22Rv1 (cell line): ENCODE measurements at regions not wholly inside any gene's neighbourhood (a gene's known extent, or its start where the extent isn't known, plus 50 kb on each side); places are given as distances from the start of the nearest gene placed in this dataset.

Experiments
- H3K27ac ChIP-seq: fragments of 450-650 bp; 2 replicates; pipeline ENCODE4 v1.5.1; 2017
- ZFX ChIP-seq: fragments of 450-650 bp; IDR thresholded peaks from 2 replicates; pipeline ENCODE4 v1.6.1; 2017; ENCODE audit warnings: antibody characterized with exemption, borderline replicate concordance
- TF ChIP-seq, protein P1 (sequence below): fragments of 450-650 bp; IDR thresholded peaks from 2 replicates; pipeline ENCODE4 v1.5.1; 2017; ENCODE audit warnings: mild to moderate bottlenecking

DNA sequence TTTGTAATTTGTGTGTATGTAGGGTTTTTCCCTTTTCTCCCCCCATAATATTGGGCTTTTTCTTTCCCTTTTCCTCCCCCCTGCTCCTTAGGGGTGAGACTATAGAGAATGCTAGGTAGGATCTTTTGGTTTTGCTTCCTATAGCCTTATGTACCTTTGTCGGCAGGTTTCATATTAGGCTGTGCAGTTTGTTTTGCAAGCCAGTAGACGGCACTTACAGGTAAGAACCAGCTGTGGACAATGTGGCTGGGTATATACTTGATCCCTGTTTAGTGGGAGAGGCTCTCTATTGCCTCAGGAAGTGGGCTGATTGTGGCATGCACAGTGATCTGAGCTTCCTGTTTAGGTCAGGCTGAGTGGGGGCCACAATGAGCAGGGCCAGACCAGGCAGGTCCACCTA lies 359.2 kb upstream of the OBI1 start:
- no peak for TF ChIP-seq ZFX
- TF ChIP-seq, protein P1, sequence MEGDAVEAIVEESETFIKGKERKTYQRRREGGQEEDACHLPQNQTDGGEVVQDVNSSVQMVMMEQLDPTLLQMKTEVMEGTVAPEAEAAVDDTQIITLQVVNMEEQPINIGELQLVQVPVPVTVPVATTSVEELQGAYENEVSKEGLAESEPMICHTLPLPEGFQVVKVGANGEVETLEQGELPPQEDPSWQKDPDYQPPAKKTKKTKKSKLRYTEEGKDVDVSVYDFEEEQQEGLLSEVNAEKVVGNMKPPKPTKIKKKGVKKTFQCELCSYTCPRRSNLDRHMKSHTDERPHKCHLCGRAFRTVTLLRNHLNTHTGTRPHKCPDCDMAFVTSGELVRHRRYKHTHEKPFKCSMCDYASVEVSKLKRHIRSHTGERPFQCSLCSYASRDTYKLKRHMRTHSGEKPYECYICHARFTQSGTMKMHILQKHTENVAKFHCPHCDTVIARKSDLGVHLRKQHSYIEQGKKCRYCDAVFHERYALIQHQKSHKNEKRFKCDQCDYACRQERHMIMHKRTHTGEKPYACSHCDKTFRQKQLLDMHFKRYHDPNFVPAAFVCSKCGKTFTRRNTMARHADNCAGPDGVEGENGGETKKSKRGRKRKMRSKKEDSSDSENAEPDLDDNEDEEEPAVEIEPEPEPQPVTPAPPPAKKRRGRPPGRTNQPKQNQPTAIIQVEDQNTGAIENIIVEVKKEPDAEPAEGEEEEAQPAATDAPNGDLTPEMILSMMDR: peak; percentile 13; the same call in 1 of the 2 replicates

DNA sequence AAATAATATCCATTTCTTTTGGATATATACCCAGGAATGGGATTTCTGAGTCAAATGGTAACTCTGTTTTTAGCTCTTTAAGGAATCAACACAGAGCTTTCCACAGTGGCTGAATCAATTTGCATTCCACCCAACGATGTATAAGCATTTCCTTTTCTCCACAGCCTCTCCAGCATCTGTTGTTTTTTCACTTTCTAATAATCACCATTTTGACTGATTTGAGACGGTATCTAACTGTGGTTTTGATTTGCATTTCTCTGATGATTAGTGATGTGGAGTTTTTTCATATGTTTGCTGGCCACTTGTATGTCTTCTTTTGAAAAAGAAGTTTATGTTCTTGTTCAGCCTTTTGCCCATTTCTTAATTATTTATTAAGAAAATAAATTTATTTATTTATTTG lies 352.2 kb upstream of the OBI1 start:
- no peak for TF ChIP-seq ZFX
- TF ChIP-seq, protein P1: no peak

More for the DNA sequence above, 359.2 kb upstream of the OBI1 start:
- no peak overlapping the region for H3K27ac ChIP-seq

DNA sequence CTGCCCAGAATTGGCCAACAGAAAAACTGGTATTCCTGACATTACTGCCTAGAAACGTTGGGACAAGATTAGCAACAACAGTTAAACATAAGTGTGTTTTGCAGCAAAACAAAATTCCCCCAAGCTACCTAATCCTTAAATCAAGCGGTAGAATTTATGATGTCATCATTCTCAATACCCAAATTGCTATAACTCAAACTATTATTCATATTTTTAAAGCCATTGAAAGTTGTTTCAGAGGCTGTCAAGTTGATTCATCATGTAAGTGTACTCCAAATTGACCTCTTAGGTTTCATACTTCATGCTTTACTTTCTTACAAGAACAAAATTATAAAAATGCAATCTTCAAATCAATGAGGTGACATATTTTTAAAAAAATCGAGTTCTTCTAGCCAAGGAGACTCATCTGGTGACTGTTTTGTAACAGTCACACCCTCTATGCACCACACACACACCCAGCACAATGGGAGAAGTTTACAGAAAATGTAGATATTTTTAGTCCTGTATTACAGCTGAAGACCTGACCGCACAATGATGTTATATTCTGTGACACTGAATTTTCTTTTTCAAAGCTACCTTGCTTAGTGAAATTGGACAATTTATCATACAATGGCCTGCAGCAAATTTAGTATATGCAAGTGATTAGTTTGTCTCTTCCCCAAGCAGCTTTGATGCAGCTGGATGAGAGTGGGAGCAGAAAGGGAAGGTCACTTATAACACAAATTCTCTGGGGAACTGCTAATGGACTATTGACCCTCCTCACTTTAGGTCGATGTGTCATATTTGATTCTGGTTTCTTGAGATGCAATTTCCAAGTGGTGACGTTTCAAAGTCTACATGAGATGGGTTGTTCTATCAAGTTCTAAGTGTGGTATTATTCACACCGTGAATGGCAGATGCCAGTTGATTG lies 345.3 kb upstream of the OBI1 start:
- TF ChIP-seq ZFX: no peak

More for the DNA sequence above, 352.2 kb upstream of the OBI1 start:
- no peak overlapping the region for H3K27ac ChIP-seq

DNA sequence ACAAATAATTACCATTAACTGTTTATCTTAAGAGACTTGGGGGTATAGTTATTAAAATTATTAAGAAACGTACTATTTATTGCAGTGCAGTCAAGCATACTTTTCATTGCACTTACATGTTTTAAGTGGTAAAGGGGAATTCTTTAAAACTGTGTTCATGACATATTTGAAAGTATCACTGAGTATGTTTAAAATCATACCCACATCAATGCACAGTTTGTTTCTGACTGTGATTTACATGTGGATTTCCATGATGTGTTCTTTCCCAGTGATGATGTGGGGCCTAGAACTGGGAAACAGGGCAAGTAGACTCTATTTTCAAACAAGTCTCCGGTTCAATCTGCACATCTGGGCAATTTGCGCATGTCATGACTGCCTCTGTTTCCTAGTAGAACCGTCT lies 340.5 kb upstream of the OBI1 start:
- H3K27ac ChIP-seq: no peak overlapping the region
- TF ChIP-seq, protein P1: no peak
- no peak for TF ChIP-seq ZFX

More for the DNA sequence above, 345.3 kb upstream of the OBI1 start:
- no peak overlapping the region for H3K27ac ChIP-seq

DNA sequence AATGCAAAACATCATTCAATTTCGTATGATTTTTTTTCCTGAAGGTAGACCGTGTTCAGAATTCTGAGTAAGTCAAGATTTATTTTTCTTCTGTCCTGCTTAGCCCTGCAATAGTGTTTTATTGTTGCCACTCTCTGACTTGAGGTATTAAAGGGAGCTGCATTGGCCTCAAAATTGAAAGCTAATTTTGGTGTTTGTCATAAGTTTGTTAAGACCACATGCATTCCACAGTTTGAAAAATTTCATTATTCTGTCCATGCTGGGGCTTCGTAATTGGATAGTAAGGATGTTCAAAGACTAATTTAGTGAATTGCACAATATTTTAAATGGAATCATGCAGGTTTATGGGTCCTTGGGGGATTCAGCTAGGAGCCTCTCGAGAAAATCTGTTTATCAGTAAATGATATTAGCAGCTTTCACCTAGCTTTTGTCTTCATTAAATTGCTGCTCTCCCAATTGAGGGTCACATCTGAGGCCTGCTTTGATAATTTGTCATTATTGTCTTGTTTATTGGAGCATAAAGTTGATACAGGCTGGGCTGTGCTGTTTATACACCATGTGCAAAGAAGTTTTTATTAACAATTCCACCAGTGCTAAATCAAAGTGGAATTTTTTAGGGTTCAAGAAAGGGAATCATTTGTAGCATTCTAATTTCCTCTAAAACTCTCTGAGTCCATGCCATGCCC lies 339.8 kb upstream of the OBI1 start:
- no peak overlapping the region for H3K27ac ChIP-seq
- TF ChIP-seq, protein P1: no peak
- TF ChIP-seq ZFX: no peak

DNA sequence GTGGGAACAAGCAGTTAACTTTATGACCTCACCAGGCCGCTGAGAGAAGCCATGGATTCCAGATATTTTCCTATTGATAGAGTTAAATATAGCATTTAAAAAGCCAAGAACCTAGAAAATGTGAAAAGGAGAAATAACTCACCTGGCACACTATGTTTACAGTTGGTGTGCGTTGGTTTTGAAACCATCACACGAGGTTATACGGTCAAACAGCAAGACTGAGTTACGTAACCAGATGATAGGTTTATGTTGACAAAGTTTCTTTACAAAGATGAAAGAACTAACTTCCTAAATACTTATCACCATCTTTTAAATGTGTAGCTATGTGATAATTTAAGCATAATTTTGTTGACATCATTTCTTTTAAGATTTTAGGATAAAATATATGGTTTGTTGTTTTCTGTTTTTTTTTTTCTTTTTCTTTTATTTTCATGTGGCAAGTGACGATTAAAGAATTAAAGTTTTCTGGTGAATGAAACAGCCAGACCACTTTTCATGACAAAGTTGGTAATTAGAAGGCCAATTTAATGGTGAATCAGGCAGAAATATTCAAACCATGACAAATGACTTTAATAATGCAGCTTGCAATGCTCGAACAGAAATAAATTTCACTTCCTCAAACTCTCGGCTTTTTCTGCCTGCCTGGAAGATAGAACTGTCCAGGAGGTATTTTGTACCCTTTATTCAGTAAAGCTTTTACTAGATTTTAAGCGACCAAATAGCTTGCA lies 339.1 kb upstream of the OBI1 start:
- H3K27ac ChIP-seq: no peak overlapping the region

DNA sequence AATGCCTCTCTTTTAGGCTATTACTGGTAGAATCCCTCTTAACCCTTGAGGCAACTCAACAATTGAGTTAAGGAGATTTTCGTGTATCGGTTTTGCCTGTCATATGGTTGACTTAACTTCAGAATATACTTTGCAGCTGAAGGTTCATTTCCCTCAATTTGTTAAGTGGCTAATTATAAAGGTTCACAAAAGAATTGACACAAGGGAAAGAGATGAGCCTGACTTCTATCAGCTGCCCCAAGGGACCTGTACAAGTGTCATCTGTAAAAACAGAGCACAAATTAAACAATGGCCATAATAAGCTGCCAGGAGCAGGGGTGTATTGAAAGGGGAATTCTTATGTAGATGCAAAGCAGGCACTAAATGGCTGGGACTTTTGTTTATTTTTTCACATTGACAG lies 334.8 kb upstream of the OBI1 start:
- no peak overlapping the region for H3K27ac ChIP-seq
- TF ChIP-seq, protein P1: no peak
- TF ChIP-seq ZFX: no peak

More for the DNA sequence above, 339.1 kb upstream of the OBI1 start:
- no peak for TF ChIP-seq ZFX
- TF ChIP-seq, protein P1: no peak
